Erythroblast (primary cell): ENCODE measurements at regions not wholly inside any gene's neighbourhood (a gene's known extent, or its start where the extent isn't known, plus 50 kb on each side); places are given as distances from the start of the nearest gene placed in this dataset.

Experiments
- GATA1 ChIP-seq: IDR thresholded peaks from 2 replicates; pipeline ENCODE4 v1.6.1; 2011; ENCODE audit warnings: low read depth, mild to moderate bottlenecking, control low read depth, low read length, moderate library complexity
- POLR2A ChIP-seq: IDR thresholded peaks from 2 replicates; pipeline ENCODE4 v1.6.1; 2011; ENCODE audit warnings: mild to moderate bottlenecking, low read length

DNA sequence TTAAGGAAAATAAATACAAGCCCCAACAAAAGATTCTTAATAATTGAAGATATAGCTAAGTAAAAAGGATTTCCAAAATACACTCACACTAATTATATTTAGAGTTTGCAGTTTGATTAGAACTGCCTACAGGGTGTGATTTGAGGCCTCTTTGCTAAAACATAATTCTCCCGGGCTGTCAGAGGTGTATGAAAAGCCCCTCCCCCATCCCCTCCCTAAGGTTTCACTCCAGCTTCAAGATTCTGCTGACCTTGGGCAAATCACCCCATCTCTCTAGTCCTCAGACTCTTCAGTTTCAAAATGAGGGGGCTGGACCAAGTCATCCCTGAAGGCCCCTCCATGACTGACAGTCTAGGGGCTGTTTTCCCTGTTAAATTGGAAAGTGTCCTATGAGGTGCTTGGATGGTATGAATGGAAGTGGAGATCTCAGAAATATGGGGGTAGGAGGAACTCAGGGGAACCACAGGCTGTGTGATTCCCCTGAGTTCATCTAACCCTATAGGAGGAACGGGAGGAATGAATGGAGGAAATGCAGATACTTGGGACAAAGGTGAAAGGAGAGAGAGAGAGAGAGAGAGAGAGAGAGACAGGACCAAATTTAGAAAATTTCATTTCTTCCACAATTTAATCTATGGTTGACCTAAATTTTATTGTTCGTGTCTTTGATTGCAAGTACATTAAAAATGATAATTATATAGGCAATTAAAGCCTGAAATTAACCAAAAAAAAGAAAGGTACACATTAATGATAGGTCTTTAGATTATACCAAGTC lies 107.5 kb downstream of the SPP2 start:
- TF ChIP-seq POLR2A (no peak), GATA1 (no peak)
